ENCODE measurements at regions not wholly inside any gene's neighbourhood (a gene's known extent, or its start where the extent isn't known, plus 50 kb on each side); places are given as distances from the start of the nearest gene placed in this dataset.
"Not testable (repeated sequence)": the region's sequence is repeated elsewhere in the genome, so short reads cannot be mapped to it uniquely, and the experiment has no call there.

- no peaks in the 10 kb centered on the region for H3K9me3 ChIP-seq (ENCODE audit: insufficient read depth, low read depth, low read length)
These were observed 238.6 kb downstream of the MEX3B start for GRCh38 chr15:81807186-81807585.

GRCh38 chr15:81795899-81796298 is 249.9 kb downstream of the MEX3B start:
- Histone ChIP-seq H3K36me3 (ENCODE audit: insufficient read depth, low read depth, low read length) (no peaks in the 10 kb centered on the region), H3K4me3 (ENCODE audit: low read length) (peak overlapping the region; percentile 75; the same call in 1 of the 2 replicates), H3K27me3 (ENCODE audit: insufficient read depth, low read length) (no peaks in the 10 kb centered on the region), H3K9me3 (ENCODE audit: insufficient read depth, low read depth, low read length) (no peaks in the 10 kb centered on the region), H3K4me1 (ENCODE audit: insufficient read depth, low read length) (peaks cover 18% of the 10 kb centered on the region), H3K27ac (ENCODE audit: low read length) (no peak overlapping the region), H3K9ac (ENCODE audit: low read depth, low read length) (no peak overlapping the region)

More at GRCh38 chr15:81807186-81807585, 238.6 kb downstream of the MEX3B start:
- Histone ChIP-seq H3K36me3 (ENCODE audit: insufficient read depth, low read depth, low read length) (no peaks in the 10 kb centered on the region), H3K27ac (ENCODE audit: low read length) (no peak overlapping the region), H3K9ac (ENCODE audit: low read depth, low read length) (no peak overlapping the region), H3K27me3 (ENCODE audit: insufficient read depth, low read length) (no peaks in the 10 kb centered on the region), H3K4me1 (ENCODE audit: insufficient read depth, low read length) (no peaks in the 10 kb centered on the region), H3K4me3 (ENCODE audit: low read length) (no peak overlapping the region)

DNA sequence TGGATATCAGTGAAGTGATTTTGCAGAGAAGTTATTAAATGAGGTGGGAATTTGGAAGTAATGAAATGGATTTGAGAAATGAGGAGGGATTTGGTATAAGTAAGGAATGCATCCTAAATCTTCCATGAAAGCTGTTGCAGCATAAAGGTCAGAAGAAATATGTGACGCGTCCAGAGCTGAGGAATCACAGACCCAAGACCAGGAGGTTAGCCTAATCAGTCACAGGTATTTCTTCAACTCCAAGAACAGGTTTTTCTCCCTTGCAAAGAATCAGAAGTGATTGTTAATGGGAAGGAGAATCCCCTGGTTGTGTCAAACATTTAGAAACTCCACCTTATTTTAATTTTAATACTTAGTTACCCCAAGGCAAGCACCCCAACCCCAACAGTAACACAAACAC is 253.2 kb downstream of the MEX3B start:
- Histone ChIP-seq H3K27ac (ENCODE audit: low read length) (no peak overlapping the region), H3K27me3 (ENCODE audit: insufficient read depth, low read length) (no peaks in the 10 kb centered on the region), H3K9me3 (ENCODE audit: insufficient read depth, low read depth, low read length) (no peaks in the 10 kb centered on the region), H3K9ac (ENCODE audit: low read depth, low read length) (no peak overlapping the region), H3K4me3 (ENCODE audit: low read length) (no peak overlapping the region), H3K4me1 (ENCODE audit: insufficient read depth, low read length) (peaks cover 21% of the 10 kb centered on the region), H3K36me3 (ENCODE audit: insufficient read depth, low read depth, low read length) (no peaks in the 10 kb centered on the region)

- H3K9ac ChIP-seq (ENCODE audit: low read depth, low read length): not testable (repeated sequence)
These were observed 254.5 kb downstream of the MEX3B start for GRCh38 chr15:81791322-81791721.

GRCh38 chr15:81789403-81789802 is 256.4 kb downstream of the MEX3B start:
- Histone ChIP-seq H3K27me3 (ENCODE audit: insufficient read depth, low read length) (no peaks in the 10 kb centered on the region), H3K27ac (ENCODE audit: low read length) (no peak overlapping the region), H3K9ac (ENCODE audit: low read depth, low read length) (no peak overlapping the region), H3K9me3 (ENCODE audit: insufficient read depth, low read depth, low read length) (no peaks in the 10 kb centered on the region), H3K36me3 (ENCODE audit: insufficient read depth, low read depth, low read length) (no peaks in the 10 kb centered on the region), H3K4me3 (ENCODE audit: low read length) (no peak overlapping the region), H3K4me1 (ENCODE audit: insufficient read depth, low read length) (peaks cover 16% of the 10 kb centered on the region)

More at GRCh38 chr15:81791322-81791721, 254.5 kb downstream of the MEX3B start:
- H3K36me3 ChIP-seq (ENCODE audit: insufficient read depth, low read depth, low read length); H3K27ac ChIP-seq (ENCODE audit: low read length); H3K9me3 ChIP-seq (ENCODE audit: insufficient read depth, low read depth, low read length); H3K4me3 ChIP-seq (ENCODE audit: low read length); H3K27me3 ChIP-seq (ENCODE audit: insufficient read depth, low read length): not testable (repeated sequence)
- peaks cover 21% of the 10 kb centered on the region for H3K4me1 ChIP-seq (ENCODE audit: insufficient read depth, low read length)

GRCh38 chr15:81786776-81787175 is 259.0 kb downstream of the MEX3B start:
- no peak overlapping the region for H3K9ac ChIP-seq (ENCODE audit: low read depth, low read length)
- H3K27me3 ChIP-seq (ENCODE audit: insufficient read depth, low read length): no peaks in the 10 kb centered on the region
- H3K4me1 ChIP-seq (ENCODE audit: insufficient read depth, low read length): 0 out of 2 replicates have a peak, but pooled peaks cover 3% of the 10 kb centered on the region
- H3K27ac ChIP-seq (ENCODE audit: low read length): no peak overlapping the region
- H3K9me3 ChIP-seq (ENCODE audit: insufficient read depth, low read depth, low read length): no peaks in the 10 kb centered on the region
- no peaks in the 10 kb centered on the region for H3K36me3 ChIP-seq (ENCODE audit: insufficient read depth, low read depth, low read length)
- no peak overlapping the region for H3K4me3 ChIP-seq (ENCODE audit: low read length)

- Histone ChIP-seq H3K27ac (ENCODE audit: low read length) (no peak overlapping the region), H3K9ac (ENCODE audit: low read depth, low read length) (no peak overlapping the region), H3K27me3 (ENCODE audit: insufficient read depth, low read length) (no peaks in the 10 kb centered on the region), H3K9me3 (ENCODE audit: insufficient read depth, low read depth, low read length) (no peaks in the 10 kb centered on the region), H3K36me3 (ENCODE audit: insufficient read depth, low read depth, low read length) (no peaks in the 10 kb centered on the region), H3K4me1 (ENCODE audit: insufficient read depth, low read length) (0 out of 2 replicates have a peak, but pooled peaks cover 3% of the 10 kb centered on the region), H3K4me3 (ENCODE audit: low read length) (no peak overlapping the region)
These were observed 260.1 kb downstream of the MEX3B start for GRCh38 chr15:81785679-81786078.

DNA sequence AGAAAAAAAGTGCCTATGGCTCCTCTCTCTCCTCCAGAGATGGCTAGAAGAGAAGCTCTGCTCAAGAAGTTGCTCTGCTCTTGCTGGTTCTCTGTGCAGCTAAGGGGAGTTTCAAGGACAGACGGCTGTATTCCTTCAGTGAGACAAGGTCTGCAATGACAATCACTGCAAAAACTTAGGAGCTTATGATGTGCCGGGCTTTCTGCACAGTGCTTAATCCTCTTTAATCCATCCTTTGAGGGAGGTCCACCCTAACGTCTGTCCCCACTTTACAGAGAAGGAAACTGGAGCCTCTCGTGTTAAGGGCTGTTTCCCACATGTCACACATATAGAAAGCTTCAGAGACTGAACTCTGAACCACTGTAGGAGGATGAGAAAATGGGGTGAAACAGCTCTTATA is 260.6 kb downstream of the MEX3B start:
- Histone ChIP-seq H3K9ac (ENCODE audit: low read depth, low read length) (no peak overlapping the region), H3K9me3 (ENCODE audit: insufficient read depth, low read depth, low read length) (no peaks in the 10 kb centered on the region), H3K36me3 (ENCODE audit: insufficient read depth, low read depth, low read length) (no peaks in the 10 kb centered on the region), H3K27me3 (ENCODE audit: insufficient read depth, low read length) (no peaks in the 10 kb centered on the region), H3K4me1 (ENCODE audit: insufficient read depth, low read length) (0 out of 2 replicates have a peak, but pooled peaks cover 3% of the 10 kb centered on the region), H3K4me3 (ENCODE audit: low read length) (no peak overlapping the region), H3K27ac (ENCODE audit: low read length) (no peak overlapping the region)

DNA sequence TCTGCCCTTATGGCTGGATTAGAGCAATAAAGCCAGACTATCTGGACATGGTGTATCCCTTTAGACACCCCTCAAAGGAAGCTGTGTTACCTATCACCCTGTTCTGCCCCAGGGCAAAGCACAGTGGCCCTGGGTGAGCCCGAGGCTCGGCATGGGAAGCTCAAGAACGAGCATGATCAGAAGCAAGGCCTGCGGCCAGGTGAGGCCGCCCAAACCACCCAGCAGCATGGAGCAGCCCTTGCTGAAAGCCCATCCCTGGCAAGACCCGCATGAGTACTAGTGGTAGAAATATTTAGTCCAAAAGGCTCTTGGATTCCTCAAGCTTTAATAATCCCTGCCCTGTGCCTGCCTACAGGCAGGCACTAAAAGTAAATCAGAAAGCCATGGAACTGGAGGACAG is 261.1 kb downstream of the MEX3B start:
- no peaks in the 10 kb centered on the region for H3K9me3 ChIP-seq (ENCODE audit: insufficient read depth, low read depth, low read length)
- 0 out of 2 replicates have a peak, but pooled peaks cover 3% of the 10 kb centered on the region for H3K4me1 ChIP-seq (ENCODE audit: insufficient read depth, low read length)
- no peak overlapping the region for H3K9ac ChIP-seq (ENCODE audit: low read depth, low read length)
- no peaks in the 10 kb centered on the region for H3K27me3 ChIP-seq (ENCODE audit: insufficient read depth, low read length)
- H3K36me3 ChIP-seq (ENCODE audit: insufficient read depth, low read depth, low read length): no peaks in the 10 kb centered on the region
- no peak overlapping the region for H3K4me3 ChIP-seq (ENCODE audit: low read length)
- no peak overlapping the region for H3K27ac ChIP-seq (ENCODE audit: low read length)

DNA sequence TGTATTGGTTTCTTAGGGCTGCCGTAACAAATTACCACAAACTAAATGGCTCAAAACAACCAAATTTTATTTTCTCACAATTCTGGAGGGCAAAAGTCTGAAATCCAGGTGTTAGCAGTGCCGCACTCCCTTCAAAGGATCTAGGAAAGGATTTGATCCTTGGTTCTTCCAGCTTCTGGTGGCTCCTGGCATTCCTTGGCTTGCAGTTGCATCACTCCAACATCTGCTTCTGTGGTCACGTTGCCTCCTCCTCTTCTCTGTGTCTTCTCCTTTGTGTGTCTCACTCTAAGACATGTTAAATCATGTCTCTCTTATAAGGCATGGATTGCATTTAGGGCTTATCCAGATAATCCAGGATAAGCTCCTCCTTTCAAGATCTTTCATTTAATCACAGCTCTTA is 262.2 kb downstream of the MEX3B start:
- Histone ChIP-seq H3K27me3 (ENCODE audit: insufficient read depth, low read length) (no peaks in the 10 kb centered on the region), H3K4me3 (ENCODE audit: low read length) (no peak overlapping the region), H3K36me3 (ENCODE audit: insufficient read depth, low read depth, low read length) (no peaks in the 10 kb centered on the region), H3K9ac (ENCODE audit: low read depth, low read length) (no peak overlapping the region), H3K27ac (ENCODE audit: low read length) (no peak overlapping the region), H3K4me1 (ENCODE audit: insufficient read depth, low read length) (no peaks in the 10 kb centered on the region), H3K9me3 (ENCODE audit: insufficient read depth, low read depth, low read length) (no peaks in the 10 kb centered on the region)

DNA sequence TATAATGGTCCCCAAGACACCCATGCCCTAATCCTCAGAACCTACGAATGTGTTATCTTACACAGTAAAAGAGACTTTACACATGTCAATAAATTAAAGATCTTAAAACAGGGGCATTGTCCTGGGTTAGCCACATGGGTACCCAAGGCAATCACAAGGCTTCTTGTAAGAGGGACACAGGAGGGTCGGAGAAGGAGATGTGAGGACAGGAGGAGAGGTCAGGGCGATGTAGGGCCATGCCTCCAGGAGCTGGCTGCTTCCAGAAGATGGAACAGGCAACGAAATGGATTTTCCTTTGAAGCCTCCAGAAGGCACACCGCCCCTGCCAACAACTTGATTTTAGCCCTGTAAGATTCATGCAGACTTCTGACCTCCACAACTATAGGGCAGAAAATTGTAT is 262.7 kb downstream of the MEX3B start:
- no peak overlapping the region for H3K27ac ChIP-seq (ENCODE audit: low read length)
- H3K4me3 ChIP-seq (ENCODE audit: low read length): no peak overlapping the region
- H3K27me3 ChIP-seq (ENCODE audit: insufficient read depth, low read length): no peaks in the 10 kb centered on the region
- H3K36me3 ChIP-seq (ENCODE audit: insufficient read depth, low read depth, low read length): no peaks in the 10 kb centered on the region
- H3K9me3 ChIP-seq (ENCODE audit: insufficient read depth, low read depth, low read length): no peaks in the 10 kb centered on the region
- H3K4me1 ChIP-seq (ENCODE audit: insufficient read depth, low read length): no peaks in the 10 kb centered on the region
- no peak overlapping the region for H3K9ac ChIP-seq (ENCODE audit: low read depth, low read length)

- H3K27ac ChIP-seq (ENCODE audit: low read length): no peak overlapping the region
- no peaks in the 10 kb centered on the region for H3K36me3 ChIP-seq (ENCODE audit: insufficient read depth, low read depth, low read length)
- no peaks in the 10 kb centered on the region for H3K27me3 ChIP-seq (ENCODE audit: insufficient read depth, low read length)
- no peaks in the 10 kb centered on the region for H3K4me1 ChIP-seq (ENCODE audit: insufficient read depth, low read length)
- H3K4me3 ChIP-seq (ENCODE audit: low read length): no peak overlapping the region
- H3K9ac ChIP-seq (ENCODE audit: low read depth, low read length): no peak overlapping the region
- H3K9me3 ChIP-seq (ENCODE audit: insufficient read depth, low read depth, low read length): no peaks in the 10 kb centered on the region
These were observed 264.4 kb downstream of the MEX3B start for GRCh38 chr15:81781395-81781794.

DNA sequence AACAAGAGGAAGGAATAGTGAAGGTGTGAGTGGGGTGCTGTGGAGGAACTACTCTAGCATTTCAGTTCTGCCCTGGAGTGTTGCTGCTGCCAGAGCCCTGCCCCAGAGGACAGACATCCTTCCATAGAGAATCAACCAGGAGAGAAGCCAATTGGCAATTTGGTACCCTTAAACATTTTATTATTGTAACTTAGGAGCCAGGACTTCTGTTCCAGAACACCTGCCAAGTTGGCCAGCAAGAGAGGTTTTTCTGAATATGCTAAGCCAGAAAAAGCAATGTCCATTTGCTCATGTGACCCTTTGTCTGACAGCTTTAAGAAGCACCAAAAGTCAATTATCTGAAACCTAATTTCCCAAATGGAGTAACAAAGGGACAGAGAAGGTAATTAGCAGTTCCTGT is 264.9 kb downstream of the MEX3B start:
- no peak overlapping the region for H3K27ac ChIP-seq (ENCODE audit: low read length)
- no peaks in the 10 kb centered on the region for H3K9me3 ChIP-seq (ENCODE audit: insufficient read depth, low read depth, low read length)
- H3K27me3 ChIP-seq (ENCODE audit: insufficient read depth, low read length): no peaks in the 10 kb centered on the region
- H3K9ac ChIP-seq (ENCODE audit: low read depth, low read length): no peak overlapping the region
- no peak overlapping the region for H3K4me3 ChIP-seq (ENCODE audit: low read length)
- no peaks in the 10 kb centered on the region for H3K4me1 ChIP-seq (ENCODE audit: insufficient read depth, low read length)
- H3K36me3 ChIP-seq (ENCODE audit: insufficient read depth, low read depth, low read length): no peaks in the 10 kb centered on the region
